Epithelial cell of proximal tubule (primary cell): ENCODE measurements at regions not wholly inside any gene's neighbourhood (a gene's known extent, or its start where the extent isn't known, plus 50 kb on each side); places are given as distances from the start of the nearest gene placed in this dataset.

Source experiments
- DNase-seq: peaks from one replicate; pipeline ENCODE4 v3.0.0-alpha.2; 2011; ENCODE audit warnings: low read depth
- H3K4me3 ChIP-seq: 2 replicates; pipeline ENCODE4 v1.5.1; 2011; ENCODE audit warnings: low read depth, mild to moderate bottlenecking, low read length
- CTCF ChIP-seq: conservative IDR thresholded peaks from 2 replicates; pipeline ENCODE4 v1.5.1; 2012; ENCODE audit warnings: low read depth, mild to moderate bottlenecking, low read length

- DNase-seq: no peak
- TF ChIP-seq CTCF: no peak
- H3K4me3 ChIP-seq: no peak overlapping the region
Observed at GRCh38 chr21:17081193-17081592, 431.6 kb upstream of the CXADR start.

GRCh38 chr21:17082843-17083483, 429.9 kb upstream of the CXADR start:
- no peak for DNase-seq
- TF ChIP-seq CTCF: no peak

GRCh38 chr21:17085707-17086106, 427.1 kb upstream of the CXADR start:
- H3K4me3 ChIP-seq: no peak overlapping the region
- no peak for DNase-seq
- no peak for TF ChIP-seq CTCF

More at GRCh38 chr21:17082843-17083483, 429.9 kb upstream of the CXADR start:
- no peak overlapping the region for H3K4me3 ChIP-seq

GRCh38 chr21:17088500-17088899, 424.3 kb upstream of the CXADR start:
- no peak for TF ChIP-seq CTCF

GRCh38 chr21:17089091-17089491, 423.8 kb upstream of the CXADR start:
- no peak for DNase-seq
- TF ChIP-seq CTCF: no peak
- H3K4me3 ChIP-seq: no peak overlapping the region

More at GRCh38 chr21:17088500-17088899, 424.3 kb upstream of the CXADR start:
- no peak overlapping the region for H3K4me3 ChIP-seq
- DNase-seq: no peak

GRCh38 chr21:17101696-17102095, 411.1 kb upstream of the CXADR start:
- TF ChIP-seq CTCF: no peak
- no peak for DNase-seq
- no peak overlapping the region for H3K4me3 ChIP-seq

GRCh38 chr21:17105932-17106331, 406.9 kb upstream of the CXADR start:
- H3K4me3 ChIP-seq: no peak overlapping the region
- no peak for DNase-seq
- no peak for TF ChIP-seq CTCF
